Astrocyte of the hippocampus (primary cell): ENCODE measurements at regions not wholly inside any gene's neighbourhood (a gene's known extent, or its start where the extent isn't known, plus 50 kb on each side); places are given as distances from the start of the nearest gene placed in this dataset.
A peak's percentile ranks its signal among the peaks of the same experiment; 100 is the strongest.

Experiments used
- DNase-seq: peaks from one replicate; pipeline ENCODE4 v3.0.0; 2011; ENCODE audit warnings: low read depth, low spot score

DNA sequence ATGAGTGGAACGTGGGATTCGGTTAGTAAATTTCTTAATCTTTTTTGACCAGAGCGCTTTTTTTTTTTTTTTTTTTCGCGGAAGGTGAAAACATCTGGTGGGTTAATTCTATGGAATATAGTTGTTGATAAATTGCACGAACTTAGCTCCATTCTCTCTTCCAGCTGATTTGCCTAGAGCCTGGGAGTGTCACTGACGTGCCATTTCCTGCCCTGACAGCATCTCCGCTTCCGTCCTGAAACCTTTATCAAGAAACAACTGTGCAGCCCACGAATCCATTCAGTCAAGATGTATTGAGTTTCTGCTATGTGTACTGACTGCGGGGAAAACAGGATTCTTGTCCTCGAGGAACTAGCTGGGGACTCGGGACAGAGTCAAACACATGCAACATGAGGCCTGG lies 59.5 kb upstream of the TGM3 start:
- DNase-seq: peak; percentile 16

DNA sequence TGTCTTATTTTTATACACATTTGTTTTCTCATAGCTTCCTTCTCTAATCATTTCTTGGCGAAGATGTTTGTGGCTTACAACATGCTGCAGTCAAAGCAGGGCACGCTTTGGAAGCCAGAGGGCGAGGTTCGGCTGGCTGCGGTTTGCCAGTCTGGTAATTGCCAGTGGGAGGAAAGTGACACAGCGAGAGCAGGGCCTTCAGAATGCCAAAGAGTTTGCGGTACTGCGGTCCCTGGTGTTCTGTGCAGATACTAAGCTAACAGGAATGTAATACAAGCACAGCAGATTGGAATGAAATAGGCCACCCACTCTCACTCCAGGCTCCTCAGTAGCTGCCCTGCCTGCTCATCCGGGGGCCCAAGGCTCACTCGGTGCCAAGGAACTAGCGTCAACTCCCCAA lies 58.7 kb upstream of the TGM3 start:
- peak; percentile 98 for DNase-seq

DNA sequence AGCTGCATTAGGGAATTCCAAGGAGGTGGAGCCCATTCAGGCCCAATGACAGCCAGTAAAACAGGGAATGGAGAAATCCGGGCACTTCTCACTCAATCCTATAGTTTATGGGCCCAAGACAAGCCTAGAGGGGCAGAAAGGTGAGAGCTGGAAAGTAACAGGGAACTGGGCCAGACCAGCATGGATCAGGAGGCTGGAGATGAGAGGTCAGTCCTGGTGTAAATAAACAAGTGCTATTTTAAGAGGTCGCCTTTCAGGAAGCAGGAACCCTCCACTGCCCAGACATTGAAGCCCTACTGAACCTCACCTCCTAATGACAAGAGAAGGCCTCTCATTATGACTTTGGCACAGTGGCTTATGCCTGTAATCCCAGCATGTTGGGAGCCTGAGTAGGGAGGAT lies 57.2 kb upstream of the TGM3 start:
- no peak for DNase-seq

GRCh38 chr20:2240835-2241234 lies 55.0 kb upstream of the TGM3 start:
- DNase-seq: no peak

- DNase-seq: no peak
Measured at GRCh38 chr20:2242678-2243077, 53.1 kb upstream of the TGM3 start.

DNA sequence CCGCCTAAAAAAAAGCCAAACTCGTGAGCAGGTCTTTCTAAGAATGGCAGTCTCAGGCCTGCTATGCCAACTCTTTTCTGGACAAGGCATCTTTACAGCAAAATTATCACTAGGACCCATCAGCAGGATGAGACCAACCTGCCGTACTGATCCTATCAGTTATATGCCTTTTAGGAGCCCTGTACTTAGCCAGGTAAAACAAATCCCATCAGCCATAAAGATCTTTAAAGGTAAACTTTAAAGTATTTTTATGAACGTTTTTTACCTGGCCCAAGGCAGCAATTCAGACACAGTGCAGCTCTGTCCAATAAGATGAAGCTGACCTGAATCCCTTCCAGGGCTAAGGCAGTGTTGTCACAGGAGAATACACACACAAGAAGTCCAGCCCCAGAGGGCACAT lies 51.3 kb upstream of the TGM3 start:
- no peak for DNase-seq

- DNase-seq: no peak
Measured at GRCh38 chr20:2244993-2245392, 50.8 kb upstream of the TGM3 start.

GRCh38 chr20:2245637-2246036 lies 50.2 kb upstream of the TGM3 start:
- no peak for DNase-seq
